Endodermal cell (in vitro differentiated cells): ENCODE measurements at regions not wholly inside any gene's neighbourhood (a gene's known extent, or its start where the extent isn't known, plus 50 kb on each side); places are given as distances from the start of the nearest gene placed in this dataset.

Source experiments
- DNase-seq: peaks from one replicate; pipeline ENCODE4 v3.0.0-alpha.2; 2017
- H3K27ac ChIP-seq: 2 replicates; pipeline ENCODE4 v1.5.1; 2013; ENCODE audit warnings: mild to moderate bottlenecking, low read depth, low read length, moderate library complexity
- H3K27me3 ChIP-seq: 2 replicates; pipeline ENCODE4 v1.6.1; 2013; ENCODE audit warnings: mild to moderate bottlenecking, low read length, moderate library complexity; ENCODE audit not compliant: insufficient read depth, control insufficient read depth, poor library complexity, severe bottlenecking
- H3K36me3 ChIP-seq: 2 replicates; pipeline ENCODE4 v1.7.0; 2013; ENCODE audit warnings: mild to moderate bottlenecking, low read length, moderate library complexity; ENCODE audit not compliant: control insufficient read depth, insufficient read depth
- H3K4me1 ChIP-seq: one replicate; pipeline ENCODE4 v1.7.0; 2013; ENCODE audit warnings: low read length; ENCODE audit not compliant: control insufficient read depth, insufficient read depth
- H3K4me3 ChIP-seq: 2 replicates; pipeline ENCODE4 v1.5.1; 2013; ENCODE audit warnings: mild to moderate bottlenecking, low read length, moderate library complexity
- H3K9ac ChIP-seq: 2 replicates; pipeline ENCODE4 v1.6.1; 2013; ENCODE audit warnings: mild to moderate bottlenecking, low read length, moderate library complexity; ENCODE audit not compliant: poor library complexity, severe bottlenecking; ENCODE audit errors: extremely low read depth
- H3K9me3 ChIP-seq: 2 replicates; pipeline ENCODE4 v1.6.1; 2013; ENCODE audit warnings: mild to moderate bottlenecking, low read length, moderate library complexity; ENCODE audit not compliant: control insufficient read depth
- H3K27ac Mint-ChIP-seq: 2 replicates; pipeline ENCODE4 v1.8.0; 2020; ENCODE audit warnings: mixed read lengths
- H3K27me3 Mint-ChIP-seq: 2 replicates; pipeline ENCODE4 v1.8.0; 2021; ENCODE audit warnings: mild to moderate bottlenecking, mixed read lengths; ENCODE audit not compliant: insufficient read depth
- H3K36me3 Mint-ChIP-seq: 2 replicates; pipeline ENCODE4 v1.8.0; 2020; ENCODE audit warnings: low read depth, mixed read lengths
- H3K4me1 Mint-ChIP-seq: 2 replicates; pipeline ENCODE4 v1.8.0; 2020; ENCODE audit warnings: mixed read lengths
- H3K4me3 Mint-ChIP-seq: 2 replicates; pipeline ENCODE4 v1.8.0; 2020; ENCODE audit warnings: mild to moderate bottlenecking, moderate library complexity, mixed read lengths
- H3K9me3 Mint-ChIP-seq: 2 replicates; pipeline ENCODE4 v1.8.0; 2020; ENCODE audit warnings: mild to moderate bottlenecking, mixed read lengths
- CTCF ChIP-seq: fragments of 200-600 bp; sonication (generic); conservative IDR thresholded peaks from 2 replicates; pipeline ENCODE4 v1.5.0; 2021; ENCODE audit warnings: antibody characterized with exemption, mild to moderate bottlenecking
- WGBS, 2 experiments: methylation state at CpG; one replicate each; pipeline versions ENCODE4 v1.1.5 to v1.1.7; 2013; ENCODE audit warnings: missing lambda C conversion rate in 2 of 2, mixed read lengths in 1 of 2; ENCODE audit not compliant: insufficient coverage in 1 of 2, insufficient read length in 1 of 2; 5-methylcytosine and 5-hydroxymethylcytosine counted together

GRCh38 chrX:8304668-8305067 is 133.6 kb upstream of the VCX2 start:
- no peak for TF ChIP-seq CTCF
- Histone ChIP-seq H3K9me3 (no peaks in the 10 kb centered on the region), H3K27me3 (no peaks in the 10 kb centered on the region), H3K27ac (no peak overlapping the region), H3K36me3 (no peaks in the 10 kb centered on the region), H3K4me1 (no peaks in the 10 kb centered on the region), H3K4me3 (no peak overlapping the region), H3K9ac (no peak overlapping the region)
- Mint-ChIP-seq H3K36me3 (no peaks in the 10 kb centered on the region), H3K4me1 (no peaks in the 10 kb centered on the region), H3K27ac (no peak overlapping the region), H3K27me3 (no peaks in the 10 kb centered on the region), H3K9me3 (peaks cover 3% of the 10 kb centered on the region), H3K4me3 (no peak overlapping the region)
- DNase-seq: no peak
- 93% methylated on average over 4 of the region's 4 CpGs; no CpG with 5 or more reads in 1 of the 2 experiments for WGBS, 2 experiments

- Mint-ChIP-seq H3K27ac (no peak overlapping the region), H3K27me3 (no peaks in the 10 kb centered on the region), H3K4me3 (no peak overlapping the region), H3K36me3 (no peaks in the 10 kb centered on the region), H3K4me1 (no peaks in the 10 kb centered on the region), H3K9me3 (peaks cover 3% of the 10 kb centered on the region)
- Histone ChIP-seq H3K9me3 (no peaks in the 10 kb centered on the region), H3K36me3 (no peaks in the 10 kb centered on the region), H3K9ac (no peak overlapping the region), H3K27me3 (no peaks in the 10 kb centered on the region), H3K27ac (no peak overlapping the region), H3K4me1 (no peaks in the 10 kb centered on the region), H3K4me3 (no peak overlapping the region)
- 93 to 100% methylated on average over 8 to 9 of the region's 9 CpGs for WGBS, 2 experiments
- TF ChIP-seq CTCF: no peak
- no peak for DNase-seq
Measured at GRCh38 chrX:8305350-8305749, 134.3 kb upstream of the VCX2 start.

GRCh38 chrX:8306291-8306925 is 135.3 kb upstream of the VCX2 start:
- H3K27ac ChIP-seq: no peak overlapping the region
- no peak for TF ChIP-seq CTCF
- 93% methylated on average over 4 of the region's 4 CpGs; no CpG with 5 or more reads in 1 of the 2 experiments for WGBS, 2 experiments
- H3K4me3 Mint-ChIP-seq: no peak overlapping the region
- H3K36me3 Mint-ChIP-seq: no peaks in the 10 kb centered on the region
- H3K27me3 ChIP-seq: no peaks in the 10 kb centered on the region
- H3K36me3 ChIP-seq: no peaks in the 10 kb centered on the region
- no peak overlapping the region for H3K4me3 ChIP-seq
- H3K27ac Mint-ChIP-seq: no peak overlapping the region
- H3K27me3 Mint-ChIP-seq: no peaks in the 10 kb centered on the region
- no peak overlapping the region for H3K9ac ChIP-seq
- H3K4me1 ChIP-seq: no peaks in the 10 kb centered on the region
- no peak for DNase-seq
- H3K4me1 Mint-ChIP-seq: no peaks in the 10 kb centered on the region
- H3K9me3 Mint-ChIP-seq: peaks cover 3% of the 10 kb centered on the region
- H3K9me3 ChIP-seq: no peaks in the 10 kb centered on the region
